ENCODE measurements at regions not wholly inside any gene's neighbourhood (a gene's known extent, or its start where the extent isn't known, plus 50 kb on each side); places are given as distances from the start of the nearest gene placed in this dataset.

- no peaks in the 10 kb centered on the region for H3K4me1 ChIP-seq (ENCODE audit: control insufficient read depth in 1 of 2, extremely low read depth in 1 of 2, insufficient read depth in 2 of 2, low read length in 2 of 2)
- CTCF ChIA-PET: interaction anchor here in 1 of 2 donors (0.5 kb wide), 1 partner anchor 71 kb away, joined by 4 read pairs; no protein-coding TSS in a partner anchor
- H3K9me3 Mint-ChIP-seq: no peaks in the 10 kb centered on the region
Observed at GRCh38 chr6:43840490-43841218, 70.6 kb downstream of the VEGFA start.

GRCh38 chr6:43838276-43839036, 68.4 kb downstream of the VEGFA start:
- H3K27me3 Mint-ChIP-seq: peaks cover 3 to 4% of the 10 kb centered on the region in 2 donors
- 76% methylated on average over 6 of the region's 9 CpGs for WGBS (ENCODE audit: insufficient coverage)
- H3K27me3 ChIP-seq (replicated peaks in 1 of 2; ENCODE audit: control insufficient read depth in 2 of 2, extremely low read depth in 1 of 2, insufficient read depth in 2 of 2, low read length in 1 of 2): peaks cover 0 to 8% of the 10 kb centered on the region in 2 experiments
- no peak overlapping the region for H3K4me3 Mint-ChIP-seq
- CTCF ChIA-PET: no interaction called here
- POLR2A ChIA-PET: no interaction called here
- ATAC-seq (replicated peaks in 1 of 4) (no peak), DNase-seq (peak in 3 of 35 experiments; percentile 3 to 24 (median 11))
- H3K4me1 ChIP-seq (ENCODE audit: control insufficient read depth in 1 of 2, extremely low read depth in 1 of 2, insufficient read depth in 2 of 2, low read length in 2 of 2): no peaks in the 10 kb centered on the region
- H3K36me3 ChIP-seq (ENCODE audit: control insufficient read depth in 2 of 2, extremely low read depth in 1 of 2, insufficient read depth in 1 of 2, low read length in 1 of 2): no peaks in the 10 kb centered on the region
- H3K4me3 ChIP-seq (ENCODE audit: control insufficient read depth in 1 of 2, extremely low read depth in 1 of 2, low read length in 1 of 2): no peak overlapping the region
- H3K9me3 Mint-ChIP-seq: no peaks in the 10 kb centered on the region
- no peaks in the 10 kb centered on the region for H3K9me3 ChIP-seq
- H3K4me1 Mint-ChIP-seq: peaks cover 0 to 5% (median 0%) of the 10 kb centered on the region in 3 donors
- no peak overlapping the region for H3K27ac Mint-ChIP-seq
- no peaks in the 10 kb centered on the region for H3K36me3 Mint-ChIP-seq
- no peak overlapping the region for H3K27ac ChIP-seq (ENCODE audit: low read length)

More at GRCh38 chr6:43840490-43841218, 70.6 kb downstream of the VEGFA start:
- no peaks in the 10 kb centered on the region for H3K9me3 ChIP-seq
- Mint-ChIP-seq H3K4me1 (peaks cover 0 to 5% (median 0%) of the 10 kb centered on the region in 3 donors), H3K4me3 (no peak overlapping the region), H3K36me3 (no peaks in the 10 kb centered on the region), H3K27me3 (peaks cover 6 to 12% of the 10 kb centered on the region in 2 donors), H3K27ac (no peak overlapping the region)
- no peaks in the 10 kb centered on the region for H3K36me3 ChIP-seq (ENCODE audit: control insufficient read depth in 2 of 2, extremely low read depth in 1 of 2, insufficient read depth in 1 of 2, low read length in 1 of 2)
- H3K27me3 ChIP-seq (replicated peaks in 1 of 2; ENCODE audit: control insufficient read depth in 2 of 2, extremely low read depth in 1 of 2, insufficient read depth in 2 of 2, low read length in 1 of 2): peaks cover 0 to 17% of the 10 kb centered on the region in 2 experiments
- no CpG with 5 or more reads among the region's 5 CpGs for WGBS (ENCODE audit: insufficient coverage)
- DNase-seq (no peak), ATAC-seq (replicated peaks in 1 of 4) (no peak)
- POLR2A ChIA-PET: no interaction called here
- H3K27ac ChIP-seq (ENCODE audit: low read length): no peak overlapping the region
- no peak overlapping the region for H3K4me3 ChIP-seq (ENCODE audit: control insufficient read depth in 1 of 2, extremely low read depth in 1 of 2, low read length in 1 of 2)

GRCh38 chr6:43837507-43837906, 67.5 kb downstream of the VEGFA start:
- Histone ChIP-seq H3K4me1 (ENCODE audit: control insufficient read depth in 1 of 2, extremely low read depth in 1 of 2, insufficient read depth in 2 of 2, low read length in 2 of 2) (no peaks in the 10 kb centered on the region), H3K4me3 (ENCODE audit: control insufficient read depth in 1 of 2, extremely low read depth in 1 of 2, low read length in 1 of 2) (no peak overlapping the region), H3K9me3 (no peaks in the 10 kb centered on the region), H3K27me3 (replicated peaks in 1 of 2; ENCODE audit: control insufficient read depth in 2 of 2, extremely low read depth in 1 of 2, insufficient read depth in 2 of 2, low read length in 1 of 2) (peaks cover 0 to 8% of the 10 kb centered on the region in 2 experiments), H3K27ac (ENCODE audit: low read length) (no peak overlapping the region), H3K36me3 (ENCODE audit: control insufficient read depth in 2 of 2, extremely low read depth in 1 of 2, insufficient read depth in 1 of 2, low read length in 1 of 2) (no peaks in the 10 kb centered on the region)
- DNase-seq: no peak
- Mint-ChIP-seq H3K4me1 (peaks cover 0 to 5% (median 0%) of the 10 kb centered on the region in 3 donors), H3K27ac (no peak overlapping the region), H3K36me3 (no peaks in the 10 kb centered on the region), H3K27me3 (peaks cover 3 to 4% of the 10 kb centered on the region in 2 donors), H3K4me3 (no peak overlapping the region), H3K9me3 (no peaks in the 10 kb centered on the region)
- ATAC-seq (replicated peaks in 1 of 4): no peak
- POLR2A ChIA-PET: no interaction called here
- CTCF ChIA-PET: no interaction called here
- WGBS (ENCODE audit: insufficient coverage): 56% methylated on average over 1 of the region's 2 CpGs

- POLR2A ChIA-PET: no interaction called here
- Mint-ChIP-seq H3K27me3 (peaks cover 3 to 4% of the 10 kb centered on the region in 2 donors), H3K4me1 (peaks cover 0 to 5% (median 0%) of the 10 kb centered on the region in 3 donors), H3K27ac (no peak overlapping the region), H3K9me3 (no peaks in the 10 kb centered on the region), H3K4me3 (no peak overlapping the region), H3K36me3 (no peaks in the 10 kb centered on the region)
- Histone ChIP-seq H3K36me3 (ENCODE audit: control insufficient read depth in 2 of 2, extremely low read depth in 1 of 2, insufficient read depth in 1 of 2, low read length in 1 of 2) (no peaks in the 10 kb centered on the region), H3K27me3 (replicated peaks in 1 of 2; ENCODE audit: control insufficient read depth in 2 of 2, extremely low read depth in 1 of 2, insufficient read depth in 2 of 2, low read length in 1 of 2) (peaks cover 0 to 6% of the 10 kb centered on the region in 2 experiments), H3K9me3 (no peaks in the 10 kb centered on the region), H3K4me3 (ENCODE audit: control insufficient read depth in 1 of 2, extremely low read depth in 1 of 2, low read length in 1 of 2) (no peak overlapping the region), H3K27ac (ENCODE audit: low read length) (no peak overlapping the region), H3K4me1 (ENCODE audit: control insufficient read depth in 1 of 2, extremely low read depth in 1 of 2, insufficient read depth in 2 of 2, low read length in 2 of 2) (no peaks in the 10 kb centered on the region)
- 64% methylated on average over 3 of the region's 7 CpGs for WGBS (ENCODE audit: insufficient coverage)
- CTCF ChIA-PET: no interaction called here
- DNase-seq (no peak), ATAC-seq (replicated peaks in 1 of 4) (no peak)
Observed at GRCh38 chr6:43836507-43837240, 66.7 kb downstream of the VEGFA start.
